Keratinocyte (primary cell): ENCODE measurements at regions not wholly inside any gene's neighbourhood (a gene's known extent, or its start where the extent isn't known, plus 50 kb on each side); places are given as distances from the start of the nearest gene placed in this dataset.

Source experiments
- DNase-seq: peaks from one replicate; pipeline ENCODE4 v3.0.0-alpha.2; 2011; ENCODE audit warnings: low read depth, missing footprints, low spot score
- FAIRE-seq: peaks from 2 replicates; lab custom pipeline; 2011; peaks lifted over from hg19 to GRCh38; lab: Jason Lieb, UNC
- H2AFZ ChIP-seq: 2 replicates; pipeline ENCODE4 v1.6.0; 2012; ENCODE audit warnings: low read length, control low read depth, inconsistent platforms; ENCODE audit not compliant: control insufficient read depth
- H3K27ac ChIP-seq: 2 replicates; pipeline ENCODE4 v1.5.1; 2011; ENCODE audit warnings: low read length; ENCODE audit not compliant: control insufficient read depth, insufficient read depth
- H3K27me3 ChIP-seq: 3 replicates; pipeline ENCODE4 v1.6.0; 2011; ENCODE audit warnings: low read length; ENCODE audit not compliant: control insufficient read depth, insufficient read depth; ENCODE audit errors: extremely low read depth
- H3K36me3 ChIP-seq, 2 experiments: 2 replicates in 1 of 2; 3 replicates in 1 of 2; pipeline ENCODE4 v1.5.1; 2011; ENCODE audit warnings: low read length in 2 of 2, mild to moderate bottlenecking in 1 of 2; ENCODE audit not compliant: control insufficient read depth in 2 of 2, insufficient read depth in 2 of 2; ENCODE audit errors: extremely low read depth in 1 of 2
- H3K4me1 ChIP-seq: 3 replicates; pipeline ENCODE4 v1.5.1; 2011; ENCODE audit warnings: low read length; ENCODE audit not compliant: control insufficient read depth, insufficient read depth; ENCODE audit errors: extremely low read depth
- H3K4me2 ChIP-seq: 3 replicates; pipeline ENCODE4 v1.6.0; 2011; ENCODE audit warnings: low read depth, low read length; ENCODE audit not compliant: control insufficient read depth, insufficient read depth; ENCODE audit errors: extremely low read depth
- H3K4me3 ChIP-seq, 3 experiments: fragments of 200-600 bp in 1 of 3; sonication (generic) in 1 of 3; 2 replicates in 2 of 3; 3 replicates in 1 of 3; pipeline ENCODE4 v1.5.1; 2011 to 2016; ENCODE audit warnings: low read length in 3 of 3, mild to moderate bottlenecking in 3 of 3, control low read depth in 2 of 3, inconsistent platforms in 1 of 3, low read depth in 1 of 3, mixed read lengths in 1 of 3, mixed run types in 1 of 3, moderate library complexity in 1 of 3; ENCODE audit not compliant: control insufficient read depth in 2 of 3, insufficient read depth in 2 of 3; ENCODE audit errors: extremely low read depth in 1 of 3
- H3K79me2 ChIP-seq: 2 replicates; pipeline ENCODE4 v1.6.0; 2012; ENCODE audit warnings: low read length; ENCODE audit not compliant: control insufficient read depth, insufficient read depth
- H3K9ac ChIP-seq: 3 replicates; pipeline ENCODE4 v1.6.0; 2011; ENCODE audit warnings: low read length; ENCODE audit not compliant: control insufficient read depth, insufficient read depth; ENCODE audit errors: extremely low read depth
- H3K9me1 ChIP-seq: 3 replicates; pipeline ENCODE4 v1.6.0; 2011; ENCODE audit warnings: low read length; ENCODE audit not compliant: control insufficient read depth, insufficient read depth; ENCODE audit errors: extremely low read depth
- H3K9me3 ChIP-seq: 2 replicates; pipeline ENCODE4 v1.5.1; 2012; ENCODE audit warnings: low read depth, low read length; ENCODE audit not compliant: control insufficient read depth
- H4K20me1 ChIP-seq: 3 replicates; pipeline ENCODE4 v1.6.0; 2011; ENCODE audit warnings: low read length; ENCODE audit not compliant: control insufficient read depth, insufficient read depth; ENCODE audit errors: extremely low read depth
- EZH2 ChIP-seq: IDR thresholded peaks from one replicate; pipeline ENCODE4 v1.6.1; 2012; ENCODE audit warnings: inconsistent platforms, mild to moderate bottlenecking, low read length, moderate library complexity
- dilution Hi-C: fragments of 300-500 bp; cut with MboI; formaldehyde crosslinking; loops from one replicate; pipeline ENCODE4 v1.7.0; 2020; ENCODE audit warnings: low sequenced_read_pairs; ENCODE audit not compliant: extremely low pct_ligation_motif_present
- TF ChIP-seq, protein P1 (sequence below), 3 experiments: IDR thresholded peaks in 1 of 3; conservative IDR thresholded peaks in 1 of 3; optimal IDR thresholded peaks in 1 of 3; 2 replicates in 2 of 3; 3 replicates in 1 of 3; pipeline versions ENCODE3 to v1.5.1; 2011; ENCODE audit warnings: low read length in 3 of 3, mild to moderate bottlenecking in 3 of 3, moderate library complexity in 2 of 3, control low read depth in 1 of 3, inconsistent platforms in 1 of 3; ENCODE audit not compliant: insufficient read depth in 2 of 3; ENCODE audit errors: extremely low read depth in 1 of 3

DNA sequence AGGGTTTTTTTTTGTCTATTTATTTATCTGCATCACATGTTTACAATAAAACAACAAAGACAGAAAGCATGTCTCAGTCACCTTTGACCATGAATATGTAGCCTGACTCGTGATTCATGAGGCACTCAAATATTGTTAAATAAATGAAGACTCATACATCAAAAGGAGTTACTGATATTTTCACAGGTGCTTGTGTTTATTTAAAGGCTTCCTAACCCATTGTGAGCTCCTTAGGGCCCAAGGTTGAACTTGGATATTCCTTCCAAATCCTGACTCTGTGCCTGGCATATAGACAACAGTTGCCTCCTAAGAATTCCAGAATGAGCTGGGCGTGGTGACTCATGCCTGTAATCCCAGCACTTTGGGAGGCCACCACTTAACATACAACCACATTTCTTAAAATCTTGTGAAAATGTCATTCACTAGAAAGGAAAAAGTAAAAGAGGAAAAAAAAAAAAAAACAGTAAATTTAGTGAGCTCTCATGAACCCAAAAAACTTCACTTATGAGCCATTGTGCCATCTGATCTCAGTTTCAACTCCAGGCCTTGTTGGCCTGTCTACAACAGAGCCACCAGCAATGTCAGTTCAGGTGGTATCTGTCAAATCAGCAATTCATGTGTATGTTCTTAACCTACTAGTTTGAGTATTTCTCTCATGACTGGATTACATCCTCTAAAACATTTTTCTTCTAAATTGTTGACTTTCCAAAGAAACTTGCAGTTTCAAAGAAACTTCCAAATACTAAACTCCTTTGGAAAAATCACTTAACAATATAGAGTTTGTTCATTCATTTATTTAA is 162.7 kb upstream of the MARCKS start:
- H3K4me1 ChIP-seq, result peaks cover 34% of the 10 kb centered on the region
- TF ChIP-seq, protein P1, sequence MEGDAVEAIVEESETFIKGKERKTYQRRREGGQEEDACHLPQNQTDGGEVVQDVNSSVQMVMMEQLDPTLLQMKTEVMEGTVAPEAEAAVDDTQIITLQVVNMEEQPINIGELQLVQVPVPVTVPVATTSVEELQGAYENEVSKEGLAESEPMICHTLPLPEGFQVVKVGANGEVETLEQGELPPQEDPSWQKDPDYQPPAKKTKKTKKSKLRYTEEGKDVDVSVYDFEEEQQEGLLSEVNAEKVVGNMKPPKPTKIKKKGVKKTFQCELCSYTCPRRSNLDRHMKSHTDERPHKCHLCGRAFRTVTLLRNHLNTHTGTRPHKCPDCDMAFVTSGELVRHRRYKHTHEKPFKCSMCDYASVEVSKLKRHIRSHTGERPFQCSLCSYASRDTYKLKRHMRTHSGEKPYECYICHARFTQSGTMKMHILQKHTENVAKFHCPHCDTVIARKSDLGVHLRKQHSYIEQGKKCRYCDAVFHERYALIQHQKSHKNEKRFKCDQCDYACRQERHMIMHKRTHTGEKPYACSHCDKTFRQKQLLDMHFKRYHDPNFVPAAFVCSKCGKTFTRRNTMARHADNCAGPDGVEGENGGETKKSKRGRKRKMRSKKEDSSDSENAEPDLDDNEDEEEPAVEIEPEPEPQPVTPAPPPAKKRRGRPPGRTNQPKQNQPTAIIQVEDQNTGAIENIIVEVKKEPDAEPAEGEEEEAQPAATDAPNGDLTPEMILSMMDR (optimal IDR thresholded peaks at IDR 0.05 in 1 of 3, IDR thresholded peaks at IDR 0.05 in 1 of 3, conservative IDR thresholded peaks at IDR 0.05 in 1 of 3; ENCODE audit: extremely low read depth in 1 of 3, insufficient read depth in 2 of 3, low read length in 3 of 3), result no peak
- no peak for TF ChIP-seq EZH2
- H3K27ac ChIP-seq, result peak overlapping the region; percentile 49
- no peaks in the 10 kb centered on the region for H4K20me1 ChIP-seq
- no peaks in the 10 kb centered on the region for H3K27me3 ChIP-seq
- H3K9me1 ChIP-seq, result no peaks in the 10 kb centered on the region
- no peaks in the 10 kb centered on the region for H3K36me3 ChIP-seq
- H3K9ac ChIP-seq, result no peak overlapping the region
- no peak overlapping the region for H2AFZ ChIP-seq
- H3K4me3 ChIP-seq, result no peak overlapping the region
- dilution Hi-C loops, result no loop called here
- H3K79me2 ChIP-seq, result no peaks in the 10 kb centered on the region
- no peak overlapping the region for H3K4me2 ChIP-seq
- DNase-seq (no peak), FAIRE-seq (peak; percentile 56)
- no peaks in the 10 kb centered on the region for H3K9me3 ChIP-seq

DNA sequence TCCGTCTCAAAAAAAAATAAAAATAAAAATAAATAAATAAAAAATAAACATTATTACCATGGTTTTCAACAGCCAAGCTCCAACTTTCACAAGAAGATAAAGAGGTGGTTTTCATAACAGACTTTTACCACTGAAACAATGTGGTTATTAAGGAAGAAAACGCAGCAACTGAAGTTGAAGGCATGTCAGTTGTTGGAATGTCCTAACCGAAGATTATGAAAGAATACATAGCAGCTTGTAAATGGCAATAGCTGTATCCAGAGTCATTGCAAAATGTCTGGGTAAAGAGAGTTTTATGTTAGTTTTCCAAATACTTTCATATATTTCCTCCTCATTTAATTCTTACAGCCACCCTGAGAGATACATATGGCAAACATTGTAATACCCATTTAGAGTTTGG is 161.6 kb upstream of the MARCKS start:
- H3K4me3 ChIP-seq, result no peak overlapping the region
- FAIRE-seq, result no peak
- H4K20me1 ChIP-seq, result no peaks in the 10 kb centered on the region
- dilution Hi-C loops, result no loop called here
- TF ChIP-seq EZH2, result no peak
- TF ChIP-seq, protein P1 (optimal IDR thresholded peaks at IDR 0.05 in 1 of 3, IDR thresholded peaks at IDR 0.05 in 1 of 3, conservative IDR thresholded peaks at IDR 0.05 in 1 of 3; ENCODE audit: extremely low read depth in 1 of 3, insufficient read depth in 2 of 3, low read length in 3 of 3), result no peak
- no peaks in the 10 kb centered on the region for H3K27me3 ChIP-seq
- no peaks in the 10 kb centered on the region for H3K9me3 ChIP-seq
- no peak overlapping the region for H3K4me2 ChIP-seq
- H3K4me1 ChIP-seq, result peaks cover 29% of the 10 kb centered on the region
- no peak overlapping the region for H2AFZ ChIP-seq
- H3K79me2 ChIP-seq, result no peaks in the 10 kb centered on the region
- no peak overlapping the region for H3K9ac ChIP-seq
- H3K27ac ChIP-seq, result no peak overlapping the region
- H3K9me1 ChIP-seq, result no peaks in the 10 kb centered on the region
- DNase-seq, result no peak
- no peaks in the 10 kb centered on the region for H3K36me3 ChIP-seq
